ENCODE measurements at regions not wholly inside any gene's neighbourhood (a gene's known extent, or its start where the extent isn't known, plus 50 kb on each side); places are given as distances from the start of the nearest gene placed in this dataset.

DNA sequence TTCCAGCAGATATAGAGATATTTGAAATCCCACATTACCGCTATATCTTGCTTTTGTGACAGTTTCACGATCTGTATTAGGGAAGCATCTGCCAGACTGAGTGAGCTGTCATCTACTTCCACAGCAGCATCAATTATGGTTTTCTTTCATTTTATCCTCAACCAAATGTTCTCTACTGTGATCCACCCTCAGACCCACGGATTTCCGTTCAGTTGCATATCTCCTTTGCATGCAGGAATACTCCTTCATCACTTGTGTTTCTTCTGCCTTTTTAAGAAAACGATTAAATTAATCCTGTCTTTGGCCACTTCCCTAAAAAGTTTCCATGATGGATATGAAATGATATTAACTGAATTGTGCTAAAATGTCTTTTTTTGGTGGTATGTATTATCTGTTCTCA, 262.1 kb upstream of the ADGRB3 start:
- no peak overlapping the region for H3K4me3 ChIP-seq (ENCODE audit: extremely low read depth in 1 of 4, insufficient read depth in 2 of 4, low read depth in 3 of 4, low read length in 4 of 4)
- ChIA-PET CTCF (ENCODE audit: partially characterized antibody) (no interaction called here), POLR2A (ENCODE audit: partially characterized antibody) (no interaction called here)
- H2BK20ac ChIP-seq (ENCODE audit: low read length) = no peak overlapping the region
- no peak overlapping the region for H4K8ac ChIP-seq (ENCODE audit: extremely low read depth, insufficient read depth, low read length)
- H3K9ac ChIP-seq (replicated peaks in 1 of 4; ENCODE audit: extremely low read depth in 1 of 4, low read depth in 3 of 4, low read length in 3 of 4) = no peak overlapping the region
- no peak overlapping the region for H3K4me2 ChIP-seq (ENCODE audit: insufficient read depth in 1 of 2, low read depth in 2 of 2, low read length in 2 of 2)
- H3K4ac ChIP-seq (replicated peaks; ENCODE audit: insufficient read length, low read depth, low read length) = no peak overlapping the region
- FAIRE-seq (no peak), DNase-seq (ENCODE audit: low read depth in 1 of 2, low spot score in 2 of 2) (no peak)
- no peak overlapping the region for H4K5ac ChIP-seq (ENCODE audit: insufficient read length, low read depth, low read length)
- H3K56ac ChIP-seq (replicated peaks; ENCODE audit: insufficient read length, low read depth, low read length) = no peak overlapping the region
- no peak for TF ChIP-seq SIX5 (IDR thresholded peaks at IDR 0.05; ENCODE audit: low read depth, low read length)
- no peak for TF ChIP-seq TEAD4 (IDR thresholded peaks at IDR 0.05; ENCODE audit: low read depth, low read length)
- no peak overlapping the region for H4K91ac ChIP-seq (replicated peaks; ENCODE audit: insufficient read length, low read length)
- no peaks in the 10 kb centered on the region for H3K79me1 ChIP-seq (ENCODE audit: low read depth, low read length)
- H2AFZ ChIP-seq (ENCODE audit: low read length) = no peak overlapping the region
- WGBS, 2 experiments (ENCODE audit: extremely low coverage in 1 of 2, insufficient coverage in 1 of 2, insufficient read length in 1 of 2, insufficient replicate concordance in 2 of 2, low coverage in 1 of 2, low lambda C conversion rate in 2 of 2, missing lambda C conversion rate in 1 of 2) = 88% methylated on average over 5 of the region's 5 CpGs; no CpG with 5 or more reads in 1 of the 2 experiments
- H2BK5ac ChIP-seq (ENCODE audit: low read depth, low read length) = no peak overlapping the region
- H3K27ac ChIP-seq (ENCODE audit: low read depth, low read length) = no peak overlapping the region
- no peak overlapping the region for H2BK15ac ChIP-seq (ENCODE audit: low read length)
- no peaks in the 10 kb centered on the region for H3K9me3 ChIP-seq (ENCODE audit: insufficient read depth in 2 of 2, low read depth in 1 of 2, low read length in 1 of 2)
- H4K20me1 ChIP-seq (replicated peaks in 1 of 2; ENCODE audit: control insufficient read depth in 1 of 2, insufficient read depth in 2 of 2, low read length in 2 of 2) = no peaks in the 10 kb centered on the region
- no peak overlapping the region for H3K18ac ChIP-seq (ENCODE audit: extremely low read depth, low read length)
- no peak overlapping the region for H3K23ac ChIP-seq (ENCODE audit: insufficient read length)
- H3K23me2 ChIP-seq (ENCODE audit: low read depth, low read length) = no peaks in the 10 kb centered on the region
- H2BK120ac ChIP-seq (replicated peaks; ENCODE audit: low read depth, low read length) = no peak overlapping the region
- no peak overlapping the region for H3K14ac ChIP-seq (ENCODE audit: insufficient read length)
- no peak overlapping the region for H2BK12ac ChIP-seq (ENCODE audit: low read depth, low read length)
- 0 out of 7 replicates have a peak, but pooled peaks cover 0 to 2% (median 0%) of the 10 kb centered on the region in 4 experiments for H3K4me1 ChIP-seq (replicated peaks in 1 of 4; ENCODE audit: control insufficient read depth in 3 of 4, insufficient read depth in 4 of 4, low read length in 3 of 4)
- H3K36me3 ChIP-seq (ENCODE audit: control insufficient read depth in 2 of 4, insufficient read depth in 4 of 4, low read length in 3 of 4) = no peaks in the 10 kb centered on the region
- no peaks in the 10 kb centered on the region for H3K27me3 ChIP-seq (replicated peaks in 1 of 4; ENCODE audit: control insufficient read depth in 3 of 4, extremely low read depth in 1 of 4, insufficient read depth in 3 of 4, low read length in 3 of 4)
- no peaks in the 10 kb centered on the region for H3K79me2 ChIP-seq (ENCODE audit: control insufficient read depth in 1 of 2, insufficient read depth in 2 of 2, low read length in 2 of 2)
- H2AK5ac ChIP-seq (ENCODE audit: low read depth, low read length) = no peak overlapping the region

Measured in H1 (cell line).